Activated CD4-positive, alpha-beta memory T cell treated with anti-CD3 and anti-CD28 coated beads, Interleukin-2, amount 10 ng/mL, durations not matched to agents 7 days and 5 days (primary cell): ENCODE measurements at regions not wholly inside any gene's neighbourhood (a gene's known extent, or its start where the extent isn't known, plus 50 kb on each side); places are given as distances from the start of the nearest gene placed in this dataset.
"Not testable (repeated sequence)": the region's sequence is repeated elsewhere in the genome, so short reads cannot be mapped to it uniquely, and the experiment has no call there.

ENCODE experiments used
- CTCF ChIA-PET: fragments of 350-600 bp; sonication (Branson Sonifier 250); formaldehyde crosslinking; loops from one replicate; lab custom pipeline; 2021; ENCODE audit warnings: antibody characterized with exemption, inconsistent platforms; lab: Charles Lee
- POLR2A ChIA-PET: fragments of 350-600 bp; sonication (Branson Sonifier 250); formaldehyde crosslinking; loops from one replicate; lab custom pipeline; 2021; ENCODE audit warnings: antibody characterized with exemption; lab: Charles Lee
- DNase-seq: peaks from one replicate; pipeline ENCODE4 v3.0.0-alpha.2; 2020
- H3K27ac Mint-ChIP-seq: one replicate; pipeline ENCODE4 v1.8.0; 2021; ENCODE audit warnings: mild to moderate bottlenecking, mixed read lengths
- H3K27me3 Mint-ChIP-seq: one replicate; pipeline ENCODE4 v1.8.0; 2021; ENCODE audit warnings: mixed read lengths
- H3K36me3 Mint-ChIP-seq: one replicate; pipeline ENCODE4 v1.8.0; 2021; ENCODE audit warnings: low read depth, mixed read lengths
- H3K4me1 Mint-ChIP-seq: one replicate; pipeline ENCODE4 v1.8.0; 2021; ENCODE audit warnings: mixed read lengths
- H3K4me3 Mint-ChIP-seq: one replicate; pipeline ENCODE4 v1.8.0; 2021; ENCODE audit warnings: mild to moderate bottlenecking, mixed read lengths
- H3K9me3 Mint-ChIP-seq: one replicate; pipeline ENCODE4 v1.8.0; 2021; ENCODE audit warnings: mixed read lengths

GRCh38 chr16:85197611-85198566 is 85.6 kb upstream of the CIBAR2 start:
- CTCF ChIA-PET = no interaction called here
- no peaks in the 10 kb centered on the region for H3K9me3 Mint-ChIP-seq
- no peaks in the 10 kb centered on the region for H3K36me3 Mint-ChIP-seq
- H3K4me3 Mint-ChIP-seq = no peak overlapping the region
- H3K27ac Mint-ChIP-seq = no peak overlapping the region
- no peaks in the 10 kb centered on the region for H3K4me1 Mint-ChIP-seq
- H3K27me3 Mint-ChIP-seq = no peaks in the 10 kb centered on the region
- DNase-seq = no peak
- POLR2A ChIA-PET = no interaction called here

GRCh38 chr16:85199069-85199725 is 86.9 kb upstream of the CIBAR2 start:
- Mint-ChIP-seq H3K36me3 (no peaks in the 10 kb centered on the region), H3K9me3 (no peaks in the 10 kb centered on the region), H3K27me3 (no peaks in the 10 kb centered on the region), H3K27ac (no peak overlapping the region), H3K4me3 (no peak overlapping the region), H3K4me1 (no peaks in the 10 kb centered on the region)
- no peak for DNase-seq
- CTCF ChIA-PET = no interaction called here
- POLR2A ChIA-PET = no interaction called here

- DNase-seq = no peak
- Mint-ChIP-seq H3K9me3 (no peaks in the 10 kb centered on the region), H3K4me1 (no peaks in the 10 kb centered on the region), H3K36me3 (no peaks in the 10 kb centered on the region), H3K27me3 (no peaks in the 10 kb centered on the region), H3K27ac (no peak overlapping the region), H3K4me3 (no peak overlapping the region)
- POLR2A ChIA-PET = no interaction called here
- CTCF ChIA-PET = no interaction called here
Observed at GRCh38 chr16:85199880-85200279, 87.6 kb upstream of the CIBAR2 start.

GRCh38 chr16:85200471-85201278 is 88.4 kb upstream of the CIBAR2 start:
- no peaks in the 10 kb centered on the region for H3K9me3 Mint-ChIP-seq
- H3K27ac Mint-ChIP-seq = no peak overlapping the region
- no peaks in the 10 kb centered on the region for H3K27me3 Mint-ChIP-seq
- no peaks in the 10 kb centered on the region for H3K4me1 Mint-ChIP-seq
- POLR2A ChIA-PET = no interaction called here
- H3K36me3 Mint-ChIP-seq = no peaks in the 10 kb centered on the region
- H3K4me3 Mint-ChIP-seq = no peak overlapping the region
- DNase-seq = no peak
- CTCF ChIA-PET = no interaction called here

- no peak for DNase-seq
- no peaks in the 10 kb centered on the region for H3K9me3 Mint-ChIP-seq
- no peak overlapping the region for H3K4me3 Mint-ChIP-seq
- H3K36me3 Mint-ChIP-seq = no peaks in the 10 kb centered on the region
- CTCF ChIA-PET = no interaction called here
- H3K27ac Mint-ChIP-seq = no peak overlapping the region
- no peaks in the 10 kb centered on the region for H3K27me3 Mint-ChIP-seq
- POLR2A ChIA-PET = no interaction called here
- no peaks in the 10 kb centered on the region for H3K4me1 Mint-ChIP-seq
Observed at GRCh38 chr16:85201574-85201973, 89.3 kb upstream of the CIBAR2 start.

GRCh38 chr16:85202051-85202601 is 89.9 kb upstream of the CIBAR2 start:
- Mint-ChIP-seq H3K27me3 (no peaks in the 10 kb centered on the region), H3K27ac (no peak overlapping the region), H3K4me1 (no peaks in the 10 kb centered on the region), H3K9me3 (no peaks in the 10 kb centered on the region), H3K36me3 (no peaks in the 10 kb centered on the region), H3K4me3 (no peak overlapping the region)
- POLR2A ChIA-PET = no interaction called here
- CTCF ChIA-PET = no interaction called here
- DNase-seq = no peak

GRCh38 chr16:85202631-85203461 is 90.6 kb upstream of the CIBAR2 start:
- Mint-ChIP-seq H3K27ac (no peak overlapping the region), H3K4me1 (no peaks in the 10 kb centered on the region), H3K4me3 (no peak overlapping the region), H3K27me3 (no peaks in the 10 kb centered on the region), H3K9me3 (no peaks in the 10 kb centered on the region), H3K36me3 (no peaks in the 10 kb centered on the region)
- ChIA-PET CTCF (no interaction called here), POLR2A (no interaction called here)
- no peak for DNase-seq

- no peaks in the 10 kb centered on the region for H3K27me3 Mint-ChIP-seq
- no peaks in the 10 kb centered on the region for H3K36me3 Mint-ChIP-seq
- no peaks in the 10 kb centered on the region for H3K4me1 Mint-ChIP-seq
- DNase-seq = no peak
- H3K9me3 Mint-ChIP-seq = no peaks in the 10 kb centered on the region
- H3K4me3 Mint-ChIP-seq = no peak overlapping the region
- POLR2A ChIA-PET = no interaction called here
- CTCF ChIA-PET = no interaction called here
- no peak overlapping the region for H3K27ac Mint-ChIP-seq
Observed at GRCh38 chr16:85203462-85203813, 91.2 kb upstream of the CIBAR2 start.

GRCh38 chr16:85204242-85205010 is 92.2 kb upstream of the CIBAR2 start:
- no peaks in the 10 kb centered on the region for H3K4me1 Mint-ChIP-seq
- no peak for DNase-seq
- H3K4me3 Mint-ChIP-seq = no peak overlapping the region
- no peaks in the 10 kb centered on the region for H3K27me3 Mint-ChIP-seq
- no peaks in the 10 kb centered on the region for H3K36me3 Mint-ChIP-seq
- POLR2A ChIA-PET = no interaction called here
- no peak overlapping the region for H3K27ac Mint-ChIP-seq
- no peaks in the 10 kb centered on the region for H3K9me3 Mint-ChIP-seq
- CTCF ChIA-PET = interaction anchor here (0.9 kb wide), 1 partner anchor 289 kb away, joined by 6 read pairs; no protein-coding TSS in a partner anchor

- H3K36me3 Mint-ChIP-seq, H3K27ac Mint-ChIP-seq, DNase-seq: not testable (repeated sequence)
Observed at GRCh38 chr16:85205257-85205656, 93.0 kb upstream of the CIBAR2 start.

GRCh38 chr16:85205747-85206471 is 93.6 kb upstream of the CIBAR2 start:
- no peaks in the 10 kb centered on the region for H3K36me3 Mint-ChIP-seq

More at GRCh38 chr16:85205257-85205656, 93.0 kb upstream of the CIBAR2 start:
- POLR2A ChIA-PET, H3K4me3 Mint-ChIP-seq, H3K27me3 Mint-ChIP-seq, H3K4me1 Mint-ChIP-seq, H3K9me3 Mint-ChIP-seq: not testable (repeated sequence)
- CTCF ChIA-PET = interaction anchor here (0.9 kb wide), 1 partner anchor 288 kb away, joined by 6 read pairs; no protein-coding TSS in a partner anchor

More at GRCh38 chr16:85205747-85206471, 93.6 kb upstream of the CIBAR2 start:
- no peaks in the 10 kb centered on the region for H3K27me3 Mint-ChIP-seq
- H3K4me1 Mint-ChIP-seq = no peaks in the 10 kb centered on the region
- DNase-seq = no peak
- ChIA-PET POLR2A (no interaction called here), CTCF (no interaction called here)
- no peaks in the 10 kb centered on the region for H3K9me3 Mint-ChIP-seq
- H3K4me3 Mint-ChIP-seq = no peak overlapping the region
- no peak overlapping the region for H3K27ac Mint-ChIP-seq
